Kidney tubule cell (primary cell): ENCODE measurements at regions not wholly inside any gene's neighbourhood (a gene's known extent, or its start where the extent isn't known, plus 50 kb on each side); places are given as distances from the start of the nearest gene placed in this dataset.

ENCODE experiments used
- DNase-seq: peaks from one replicate; pipeline ENCODE4 v3.0.0-alpha.2; 2018; ENCODE audit warnings: low spot score

DNA sequence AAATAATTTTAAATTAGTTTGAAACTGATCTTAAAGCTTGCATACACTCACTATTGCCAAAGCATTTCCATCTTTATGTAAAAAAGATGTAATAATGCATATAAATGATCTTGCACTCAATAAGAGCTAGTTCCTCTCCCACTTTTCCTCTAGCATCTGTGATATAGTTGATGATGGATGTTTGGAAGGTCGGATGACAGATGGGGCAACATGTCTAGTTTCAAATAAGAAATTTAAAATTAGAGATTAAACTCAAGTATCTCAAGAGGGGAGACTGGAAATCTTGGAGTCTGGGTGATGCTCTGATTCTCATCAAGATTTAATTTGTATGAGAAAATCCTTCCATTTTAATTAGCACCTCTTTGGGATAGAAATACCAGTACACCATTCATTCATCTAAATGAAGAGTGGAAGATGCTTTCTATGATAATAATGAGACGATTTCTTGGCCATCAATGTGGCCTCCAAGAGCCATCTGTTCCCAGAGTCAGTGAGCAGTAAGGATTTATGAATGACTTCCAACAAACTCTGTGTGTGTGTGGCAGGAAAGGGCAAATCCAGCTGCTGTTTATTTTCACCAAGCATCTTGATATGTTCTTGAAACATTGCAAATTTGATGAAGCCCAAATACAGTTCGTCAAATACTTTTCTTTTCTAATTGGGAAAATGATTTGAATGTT lies 616.3 kb upstream of the CDH8 start:
- DNase-seq = no peak

DNA sequence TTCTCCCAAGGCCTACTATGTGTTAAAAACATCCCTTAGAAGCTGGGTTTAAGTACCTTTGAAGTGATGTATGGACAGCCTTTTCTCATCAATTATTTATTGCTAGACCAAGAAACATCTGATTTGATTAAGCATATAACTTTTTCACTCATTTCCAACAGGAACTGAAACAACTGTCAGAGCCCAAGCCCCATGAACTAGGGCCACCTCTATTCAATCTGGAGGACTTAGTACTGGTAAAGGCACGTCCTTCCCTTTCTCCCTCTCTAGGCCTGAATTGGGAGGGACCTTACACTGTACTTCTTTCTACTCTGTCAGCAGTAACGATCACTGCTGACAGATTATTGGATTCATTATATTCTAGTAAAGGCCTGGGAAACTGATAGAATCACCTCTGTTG lies 612.0 kb upstream of the CDH8 start:
- DNase-seq = no peak

DNA sequence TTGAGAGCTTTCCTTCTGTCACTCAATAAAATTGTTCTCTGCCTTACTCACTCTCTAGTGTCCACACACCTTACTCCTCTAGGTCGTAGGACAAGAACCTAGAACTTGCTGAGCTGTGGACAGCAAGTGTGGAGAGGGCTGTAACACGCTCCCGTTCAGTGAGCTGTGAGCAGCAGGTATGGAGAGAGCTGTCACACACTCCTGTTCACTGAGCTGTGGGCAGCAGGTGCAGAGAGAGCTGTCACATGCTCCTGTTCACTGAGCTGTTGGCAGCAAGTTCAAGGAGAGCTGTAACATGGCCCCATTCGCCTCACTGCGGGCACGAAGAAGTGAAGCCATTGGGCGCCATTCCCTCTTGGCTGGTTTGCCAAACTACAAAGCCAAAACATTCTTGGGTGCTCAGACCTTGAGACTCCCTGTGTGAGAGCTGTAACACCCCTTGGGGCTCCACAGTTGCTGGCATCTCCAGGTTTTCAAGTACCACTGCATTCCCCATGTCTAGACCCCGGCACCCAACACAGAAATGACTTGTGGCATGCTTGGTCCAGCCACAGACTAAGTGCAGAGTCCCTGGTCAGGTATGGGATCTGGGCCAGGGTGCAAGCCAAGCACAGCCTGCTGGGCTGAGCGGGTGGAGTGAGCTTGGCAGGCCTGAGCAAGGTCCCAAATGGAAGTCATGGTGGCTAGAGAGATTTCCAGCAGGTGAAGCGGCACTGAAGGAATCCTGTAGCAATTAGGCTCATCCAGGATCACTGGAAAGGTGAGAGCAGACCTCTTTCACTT lies 608.0 kb upstream of the CDH8 start:
- no peak for DNase-seq

DNA sequence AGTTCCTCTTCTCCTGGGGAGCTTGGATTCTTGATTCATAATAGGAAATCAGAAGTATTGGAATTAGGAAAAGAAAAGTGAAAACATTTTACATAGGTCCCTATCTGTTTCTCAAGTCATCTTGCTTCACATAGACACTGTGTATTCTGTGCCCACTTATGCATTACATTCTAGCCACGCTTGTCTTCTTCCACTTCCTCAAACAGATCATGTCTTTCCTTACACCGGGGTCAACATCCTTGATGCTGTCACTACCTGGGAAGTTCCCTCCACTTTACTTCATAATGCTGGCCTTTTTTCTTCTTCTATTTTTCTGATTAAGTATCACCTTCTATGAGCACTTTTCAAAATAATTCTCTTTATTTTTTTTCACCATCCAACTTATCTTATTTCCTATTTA lies 606.4 kb upstream of the CDH8 start:
- no peak for DNase-seq

DNA sequence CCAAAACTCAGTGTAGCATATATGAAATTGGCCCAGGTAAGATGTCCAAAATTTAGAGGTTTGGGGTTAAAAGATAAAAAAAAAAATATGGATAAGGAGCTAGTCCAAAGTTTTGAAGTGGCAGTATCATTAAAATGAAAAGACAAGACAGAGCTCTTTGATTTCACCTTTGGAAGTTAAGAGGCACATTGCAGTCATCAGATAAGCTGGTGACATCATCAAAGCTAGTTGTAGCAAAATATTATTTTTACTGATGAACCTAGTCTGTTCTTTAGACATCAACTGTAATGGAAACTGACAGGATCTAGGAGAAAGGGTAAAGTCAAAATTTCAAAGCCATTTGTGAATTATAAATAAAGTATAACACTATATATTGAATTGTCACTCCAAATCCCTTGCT lies 603.7 kb upstream of the CDH8 start:
- DNase-seq = no peak

DNA sequence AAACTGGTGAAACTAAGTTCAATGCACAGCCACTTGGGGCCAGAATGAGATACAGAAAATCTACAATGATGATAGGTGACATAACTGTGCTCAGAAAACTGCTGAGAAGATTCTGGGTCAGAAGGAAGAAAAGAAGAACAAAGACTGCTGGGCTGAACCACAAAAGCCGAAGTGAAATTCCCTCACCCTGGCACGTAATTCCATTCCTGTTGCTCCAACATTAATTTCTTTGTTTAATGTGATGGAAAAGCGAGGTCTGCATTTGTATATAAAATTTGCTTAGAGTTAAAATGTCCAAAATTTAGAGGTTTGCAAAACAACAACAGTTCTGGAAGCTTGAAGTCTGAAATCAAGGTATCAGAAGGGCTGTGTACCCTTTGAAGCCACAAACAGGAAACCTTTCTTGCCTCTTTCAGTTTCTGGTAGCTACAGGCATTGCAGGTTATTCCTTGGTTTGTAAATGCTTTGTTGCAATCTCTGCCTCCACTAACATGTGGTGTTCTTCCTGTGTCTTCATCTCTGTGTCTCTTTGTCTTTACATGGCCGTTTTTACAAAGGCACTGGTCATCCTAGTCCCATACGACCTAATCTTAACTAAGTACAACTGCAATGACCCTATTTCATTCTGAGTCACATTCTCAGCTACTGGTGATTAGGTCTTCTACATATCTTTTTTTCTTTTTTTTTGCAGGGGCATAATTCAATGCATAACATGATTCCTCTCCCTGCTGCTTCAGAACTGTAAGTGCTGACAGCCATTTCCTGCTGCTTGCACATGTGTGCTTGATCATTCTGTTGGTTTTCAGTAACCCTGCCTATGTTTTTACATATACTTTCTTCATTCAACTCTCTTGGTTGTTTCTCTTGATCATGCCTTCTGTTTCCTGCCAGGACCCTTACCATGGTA lies 603.0 kb upstream of the CDH8 start:
- no peak for DNase-seq

DNA sequence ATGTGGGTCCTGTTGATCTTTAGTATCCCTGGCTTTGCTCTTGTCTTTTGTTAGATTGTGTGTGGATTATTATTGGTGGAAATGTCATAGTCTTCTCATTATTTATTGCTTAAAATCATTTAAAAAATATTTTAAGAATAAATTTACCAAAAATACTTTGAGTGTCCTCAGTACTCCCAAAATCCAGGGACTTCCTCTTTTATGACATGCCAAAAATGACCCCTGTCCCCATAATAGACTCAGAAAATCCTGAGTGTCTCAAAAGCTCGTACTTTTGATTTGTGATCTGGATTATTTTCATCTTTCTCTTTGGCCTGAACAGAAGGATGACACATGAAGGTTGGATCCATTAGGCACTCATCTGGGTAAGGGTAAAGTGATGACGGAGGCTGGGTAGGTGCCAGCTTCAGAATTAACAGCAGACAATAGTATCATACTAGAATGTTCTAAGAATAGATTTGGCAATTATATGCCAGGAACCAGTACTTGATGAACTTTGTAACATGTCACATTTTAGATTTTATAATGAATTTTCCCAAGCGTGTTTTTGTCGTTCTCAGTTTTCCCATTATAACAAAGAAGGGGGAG lies 602.2 kb upstream of the CDH8 start:
- DNase-seq = no peak

DNA sequence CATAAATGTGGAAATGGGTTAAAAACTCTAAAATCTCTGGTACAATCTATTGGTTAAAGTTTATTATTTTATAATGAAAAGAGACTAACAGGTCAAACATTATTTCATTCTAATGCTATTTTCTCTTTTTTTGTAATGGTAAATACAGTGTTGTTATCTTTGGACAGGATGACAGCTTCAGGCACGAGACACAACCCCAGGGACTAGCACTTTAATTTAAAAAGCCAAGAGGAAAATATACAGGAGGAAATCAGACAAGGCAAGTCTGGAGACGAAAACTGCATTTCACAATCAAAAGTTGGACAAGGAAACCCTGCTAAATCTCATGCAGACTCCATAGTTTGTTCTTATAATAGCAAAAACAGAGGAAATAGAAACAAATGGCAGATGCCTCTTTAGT lies 589.1 kb upstream of the CDH8 start:
- no peak for DNase-seq

DNA sequence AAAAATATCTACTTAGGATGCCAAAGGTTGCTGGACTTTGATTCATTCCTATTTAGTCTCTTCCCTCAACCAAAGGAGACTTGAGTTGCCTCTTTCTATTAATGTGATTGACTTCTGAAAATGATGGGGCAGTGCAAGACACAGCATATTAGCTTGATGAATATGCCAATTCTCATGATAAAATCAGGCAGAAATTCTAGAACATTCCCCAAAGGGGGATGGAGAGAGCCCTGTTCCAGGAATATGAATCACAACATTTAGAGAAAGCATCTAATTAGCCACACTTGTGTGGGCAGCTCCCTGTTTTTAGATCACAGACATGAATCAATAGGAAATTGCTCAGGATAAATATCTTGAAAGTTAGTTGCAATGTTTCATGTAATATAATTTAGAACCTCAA lies 584.0 kb upstream of the CDH8 start:
- DNase-seq = no peak

DNA sequence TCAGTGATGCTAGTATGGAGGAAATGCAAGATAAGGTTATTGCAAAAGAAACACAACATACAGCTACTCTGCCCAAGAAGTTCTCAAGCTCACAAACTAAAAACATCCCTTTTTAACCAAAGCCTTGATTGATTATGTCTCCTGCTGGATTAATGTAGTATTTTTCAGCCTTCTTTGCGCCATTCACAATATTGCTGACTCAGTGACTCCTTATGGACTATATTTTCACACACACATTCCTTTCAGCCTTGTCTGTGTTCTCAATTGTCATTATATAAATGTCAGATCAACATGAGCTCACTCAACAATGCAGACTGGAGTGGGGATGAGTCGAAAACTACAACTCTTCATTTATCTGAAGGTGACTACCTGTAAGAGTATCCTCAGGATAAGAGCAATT lies 579.3 kb upstream of the CDH8 start:
- no peak for DNase-seq

DNA sequence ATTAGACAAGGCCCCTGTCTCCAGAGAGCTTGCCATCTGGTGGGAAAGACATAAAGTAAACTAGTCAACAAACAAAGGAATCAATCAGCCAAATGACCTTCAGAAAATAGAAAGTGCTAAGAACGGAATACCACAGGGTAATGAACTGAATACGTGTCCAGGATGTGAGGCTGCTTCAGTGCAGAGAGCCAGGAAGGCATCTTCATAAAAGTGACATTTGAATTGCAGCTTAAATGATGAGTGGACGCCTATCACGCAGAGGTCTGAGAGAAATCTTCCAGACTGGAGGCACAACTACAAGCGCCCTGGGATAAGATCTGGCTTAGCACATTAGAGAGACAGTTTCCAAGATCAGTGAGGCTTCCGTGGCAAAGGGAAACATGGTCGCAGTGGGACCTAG lies 574.1 kb upstream of the CDH8 start:
- DNase-seq = no peak

DNA sequence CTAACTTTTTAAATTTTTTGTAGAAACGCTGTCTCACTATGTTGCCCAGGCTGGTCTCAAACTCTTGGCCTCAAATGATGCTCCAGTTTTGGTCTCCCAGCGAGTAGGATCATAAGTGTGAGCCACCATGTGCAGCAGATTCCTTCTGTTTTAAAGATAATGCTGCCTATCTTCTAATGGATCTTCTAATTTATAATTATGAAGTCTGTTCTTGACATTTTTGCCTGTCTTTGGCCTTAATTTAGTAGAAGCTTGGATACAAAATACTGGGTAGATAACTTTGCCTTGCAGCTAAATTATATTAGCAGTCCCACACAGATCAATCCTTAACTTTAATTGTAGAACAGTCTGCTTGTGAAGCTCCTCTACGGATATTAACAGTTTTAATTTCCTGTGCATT lies 566.6 kb upstream of the CDH8 start:
- DNase-seq = no peak

DNA sequence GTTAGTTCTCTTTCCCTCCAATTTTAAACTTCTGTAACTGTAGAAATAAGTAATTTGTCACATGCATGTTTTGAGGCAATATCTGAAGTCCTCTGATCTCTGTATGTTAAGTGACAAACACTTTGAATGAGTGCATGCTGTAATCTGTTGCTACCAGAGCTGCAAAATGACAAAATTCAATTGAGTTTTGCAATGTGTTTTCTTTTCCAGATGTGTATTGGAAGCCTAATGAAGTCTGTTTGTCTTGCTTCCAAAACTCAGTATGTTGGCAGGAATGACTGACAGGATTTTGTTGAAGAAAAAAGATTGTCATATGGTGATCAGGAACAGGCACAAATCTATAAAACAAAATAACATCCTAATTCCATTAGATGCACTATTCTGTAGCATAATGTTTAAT lies 561.6 kb upstream of the CDH8 start:
- no peak for DNase-seq

DNA sequence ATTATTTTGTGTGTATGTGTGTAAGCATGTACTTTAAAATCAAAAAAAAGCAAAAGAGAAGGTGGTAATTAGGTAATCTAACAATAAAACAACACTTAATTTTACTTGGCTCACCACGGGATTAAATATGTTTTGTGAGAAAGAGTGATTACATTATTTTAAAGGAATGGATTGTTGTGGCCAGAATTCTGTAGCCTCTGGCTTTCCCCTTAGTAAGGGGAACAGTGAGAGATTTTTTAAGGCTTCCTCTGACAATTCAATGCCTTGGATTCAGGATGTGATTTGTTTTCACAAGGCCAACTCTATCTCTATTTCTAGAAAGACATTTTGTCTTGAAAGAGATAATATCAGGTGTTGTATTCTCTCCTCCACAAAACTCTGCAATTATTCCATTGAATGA lies 560.3 kb upstream of the CDH8 start:
- DNase-seq = no peak

DNA sequence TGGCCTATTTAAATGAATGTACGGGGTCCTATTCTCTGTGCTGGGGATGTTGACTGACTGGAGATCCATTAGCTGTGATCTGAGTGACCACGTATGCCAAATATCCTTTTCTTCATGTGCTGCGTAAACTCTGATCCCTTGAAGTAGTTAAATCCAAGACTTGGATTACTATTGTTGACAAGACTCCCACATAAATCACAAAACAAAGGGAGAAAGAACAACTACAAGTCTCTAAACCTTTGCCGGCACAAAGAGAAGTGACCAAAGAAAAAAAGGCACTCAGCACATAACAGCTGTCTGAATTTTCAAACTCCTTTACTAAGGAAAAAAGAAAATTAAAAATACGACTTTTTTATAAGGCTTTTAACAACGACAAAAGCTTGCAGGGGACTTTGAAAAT lies 559.9 kb upstream of the CDH8 start:
- DNase-seq = no peak

DNA sequence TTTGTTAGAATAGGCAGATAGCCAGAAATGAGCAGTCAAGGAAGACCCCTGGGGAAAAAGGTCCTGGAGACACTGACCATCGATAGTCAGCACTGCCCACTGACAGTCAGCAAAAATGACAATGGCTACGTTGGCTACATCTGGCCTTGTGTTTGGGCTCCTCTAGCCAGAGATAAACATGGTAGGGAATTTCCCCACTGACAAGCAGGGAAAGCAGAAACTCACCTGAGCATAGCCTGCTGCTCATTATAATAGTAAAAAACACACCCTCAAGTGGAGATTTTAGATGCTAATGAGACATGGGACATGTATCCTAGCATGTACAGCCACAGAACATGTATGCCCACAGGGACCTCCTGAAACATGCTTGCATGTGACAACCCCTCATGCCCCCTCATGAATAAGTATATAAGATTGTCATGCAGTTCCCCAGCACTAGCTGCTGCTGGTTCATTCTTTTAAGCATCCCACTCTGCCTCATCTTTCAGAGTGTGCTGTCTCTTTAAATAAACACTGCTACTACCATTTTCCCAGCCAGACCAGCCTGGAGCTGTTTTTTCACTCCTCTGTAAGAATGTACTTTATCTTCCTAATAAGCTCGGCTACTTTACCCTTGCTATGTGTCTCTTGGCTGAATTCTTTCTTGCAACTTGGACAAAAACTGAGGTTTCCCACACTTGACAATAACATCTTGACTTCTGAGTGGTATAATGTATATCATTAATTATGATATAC lies 550.1 kb upstream of the CDH8 start:
- no peak for DNase-seq

DNA sequence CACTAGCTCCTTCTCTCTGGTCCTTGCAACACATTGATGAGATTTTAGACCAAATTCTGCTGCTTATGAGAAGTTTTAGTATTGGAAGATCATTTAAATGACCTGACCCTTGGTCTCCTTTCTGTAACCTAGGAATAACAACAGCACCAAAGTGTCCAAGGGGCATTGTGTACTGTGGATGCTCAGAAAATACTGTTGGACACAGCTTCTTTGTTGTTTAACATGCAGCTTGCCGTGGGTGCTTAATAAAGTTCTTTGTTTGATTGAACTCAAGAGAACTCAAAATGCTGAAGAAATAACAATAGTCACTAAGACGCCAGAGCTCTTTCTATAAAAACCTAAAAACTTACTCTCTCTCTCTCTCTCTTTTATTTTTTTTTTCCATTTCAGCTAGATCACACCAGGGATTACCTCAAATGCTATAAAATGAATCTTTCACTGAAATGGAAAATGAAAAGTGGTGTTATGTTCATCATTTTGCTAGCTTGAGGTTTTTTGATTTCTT lies 548.9 kb upstream of the CDH8 start:
- DNase-seq = no peak

DNA sequence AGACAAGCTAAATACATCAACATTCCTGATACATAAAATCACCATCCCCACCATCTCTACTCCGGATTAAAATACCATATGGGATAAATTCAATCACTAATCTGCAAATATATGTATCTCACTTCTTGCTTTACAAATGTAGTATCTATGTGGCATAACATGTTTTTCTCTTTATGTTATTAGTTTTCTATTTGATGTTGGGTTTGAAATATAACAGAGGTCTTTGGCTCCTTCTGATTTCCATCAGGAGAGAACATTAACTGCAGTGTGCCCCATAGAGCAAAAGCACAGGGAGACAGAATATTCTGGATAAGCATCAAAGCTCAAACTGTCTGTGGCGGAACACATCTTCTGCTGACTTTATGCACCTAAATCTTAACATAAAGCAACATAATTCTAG lies 547.2 kb upstream of the CDH8 start:
- no peak for DNase-seq

DNA sequence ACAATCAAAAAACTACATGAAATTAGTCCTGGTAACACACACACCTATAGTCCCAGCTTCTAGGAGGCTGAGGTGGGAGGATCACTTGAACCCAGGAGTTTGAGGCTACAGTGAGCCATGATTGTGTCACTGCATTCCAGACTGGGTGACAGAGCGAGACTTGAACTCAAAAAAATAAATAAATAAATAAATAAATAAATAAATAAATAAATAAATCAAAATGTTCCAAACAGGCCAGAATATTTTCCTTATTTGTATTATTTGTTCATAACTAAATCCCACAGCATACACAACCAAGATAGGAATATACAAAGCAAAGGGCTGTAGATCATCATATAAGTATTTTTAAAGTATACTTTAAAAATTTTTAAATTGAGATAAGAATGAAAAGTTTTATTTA lies 537.2 kb upstream of the CDH8 start:
- no peak for DNase-seq

DNA sequence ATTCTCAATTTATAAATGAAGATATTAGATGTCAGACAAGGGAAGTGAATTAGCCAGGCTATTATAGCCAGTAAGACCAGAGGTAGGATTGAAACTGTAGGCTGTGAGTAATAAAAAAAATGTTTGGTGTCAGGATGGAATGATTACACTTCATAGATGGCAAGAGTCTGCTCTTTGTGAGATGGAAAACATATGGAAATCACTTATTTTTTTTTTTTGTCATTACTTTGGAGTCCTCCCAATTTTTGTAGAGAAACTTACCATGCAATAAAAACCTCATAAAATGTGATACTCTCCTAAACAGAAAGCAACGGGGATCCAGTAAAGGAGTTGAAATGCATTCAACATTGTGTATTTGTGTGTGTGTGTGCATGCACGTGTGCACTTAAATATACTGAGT lies 532.7 kb upstream of the CDH8 start:
- DNase-seq = no peak

DNA sequence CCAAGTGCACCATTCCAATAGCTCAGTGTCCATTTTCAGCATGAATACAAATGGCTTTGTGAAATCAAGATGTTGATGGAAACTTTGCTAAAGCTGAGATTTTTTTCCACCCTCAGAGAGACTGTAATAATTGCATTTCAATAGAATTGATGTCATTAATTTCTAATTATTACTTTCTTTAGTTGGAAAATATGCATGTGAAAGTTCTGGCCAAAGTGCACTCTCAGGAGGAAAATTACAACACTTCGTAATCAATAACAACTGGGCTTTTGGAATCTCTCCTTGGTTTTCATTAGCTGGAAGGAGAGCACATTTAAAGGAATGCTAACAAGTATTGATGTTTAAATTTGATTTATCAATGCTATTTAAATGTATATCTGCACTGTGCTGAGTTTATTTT lies 529.5 kb upstream of the CDH8 start:
- no peak for DNase-seq

DNA sequence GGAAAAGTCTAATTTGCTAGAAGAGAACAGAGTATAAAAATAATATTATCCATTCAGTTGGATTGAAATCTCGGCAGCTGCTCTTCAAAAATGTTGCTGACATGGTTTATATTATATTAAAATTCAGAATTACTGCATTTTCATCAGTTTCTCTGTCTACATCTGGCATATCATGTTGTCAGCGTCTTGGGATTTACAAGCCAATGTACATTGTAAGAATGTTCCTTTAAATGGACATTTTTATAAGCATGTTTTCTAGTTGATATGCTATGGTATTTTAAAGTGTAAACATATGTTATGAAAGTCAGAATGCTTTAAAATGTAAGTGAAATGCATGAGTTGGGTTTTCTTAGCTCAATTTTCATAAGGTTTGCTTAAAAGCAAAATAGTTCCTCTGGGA lies 528.1 kb upstream of the CDH8 start:
- DNase-seq = no peak
